B cell (primary cell): ENCODE measurements at regions not wholly inside any gene's neighbourhood (a gene's known extent, or its start where the extent isn't known, plus 50 kb on each side); places are given as distances from the start of the nearest gene placed in this dataset.

ENCODE experiments used
- ATAC-seq: fragments of 200-7000 bp; cut with Tn5 transposase; one replicate; pipeline ENCODE4 v1.10.0; 2021; ENCODE audit warnings: low read depth, mild to moderate bottlenecking, moderate number of reproducible peaks, moderate library complexity
- CTCF ChIA-PET: fragments of 350-600 bp; sonication (Branson Sonifier 250); formaldehyde crosslinking; loops from one replicate; lab custom pipeline; 2021; ENCODE audit warnings: antibody characterized with exemption, inconsistent platforms; lab: Charles Lee
- POLR2A ChIA-PET: fragments of 350-600 bp; sonication (Branson Sonifier 250); formaldehyde crosslinking; loops from one replicate; lab custom pipeline; 2021; ENCODE audit warnings: antibody characterized with exemption; lab: Charles Lee
- DNase-seq: peaks from one replicate; pipeline ENCODE4 v3.0.0; 2013
- H2AFZ ChIP-seq: 2 replicates; pipeline ENCODE4 v1.6.1; 2012; ENCODE audit warnings: mild to moderate bottlenecking, low read depth, low read length; ENCODE audit not compliant: insufficient read depth, poor library complexity, severe bottlenecking
- H3K27ac ChIP-seq, 2 donors: 1 replicate in 1 of 2; 2 replicates in 1 of 2; pipeline ENCODE4 v1.5.1; 2012 to 2013; ENCODE audit warnings: low read length in 2 of 2, mild to moderate bottlenecking in 2 of 2, moderate library complexity in 1 of 2
- H3K27me3 ChIP-seq, 4 experiments: fragments of 200-600 bp in 1 of 4; sonication (generic) in 1 of 4; replicated peaks in 1 of 4; 1 replicate in 2 of 4; 2 replicates in 2 of 4; pipeline versions ENCODE4 v1.6.1 to v1.7.0; 2013 to 2016; ENCODE audit warnings: low read length in 3 of 4, mild to moderate bottlenecking in 2 of 4, mixed read lengths in 1 of 4, moderate library complexity in 1 of 4; ENCODE audit not compliant: insufficient read depth in 4 of 4, control insufficient read depth in 3 of 4; ENCODE audit errors: control extremely low read depth in 1 of 4
- H3K36me3 ChIP-seq, 2 experiments: replicated peaks in 1 of 2; 1 replicate in 1 of 2; 2 replicates in 1 of 2; pipeline versions ENCODE4 v1.6.1 to v1.7.1; 2013; ENCODE audit warnings: low read length in 1 of 2; ENCODE audit not compliant: insufficient read depth in 2 of 2, control insufficient read depth in 1 of 2; ENCODE audit errors: control extremely low read depth in 1 of 2, extremely low read depth in 1 of 2
- H3K4me1 ChIP-seq, 2 donors: fragments of 200-600 bp in 1 of 2; sonication (generic) in 1 of 2; 1 replicate in 1 of 2; 2 replicates in 1 of 2; pipeline versions ENCODE4 v1.5.1 to v1.6.1; 2013 to 2017; ENCODE audit warnings: low read length in 2 of 2; ENCODE audit not compliant: control insufficient read depth in 2 of 2, insufficient read depth in 2 of 2
- H3K4me2 ChIP-seq: replicated peaks from 2 replicates; pipeline ENCODE3; 2012; ENCODE audit warnings: mild to moderate bottlenecking, low read depth, low read length; ENCODE audit not compliant: poor library complexity, severe bottlenecking
- H3K4me3 ChIP-seq, 5 experiments: fragments of 200-600 bp in 1 of 5; sonication (generic) in 1 of 5; 1 replicate in 3 of 5; 2 replicates in 2 of 5; pipeline versions ENCODE4 v1.5.1 to v1.7.0; 2011 to 2016; ENCODE audit warnings: low read length in 4 of 5, mild to moderate bottlenecking in 4 of 5, low read depth in 2 of 5, control low read depth in 1 of 5, moderate library complexity in 1 of 5; ENCODE audit not compliant: insufficient read depth in 1 of 5; ENCODE audit errors: control extremely low read depth in 1 of 5, extremely low read depth in 1 of 5
- H3K79me2 ChIP-seq: fragments of 200-600 bp; sonication (generic); one replicate; pipeline ENCODE4 v1.6.0; 2016; ENCODE audit warnings: low read length; ENCODE audit not compliant: control insufficient read depth, insufficient read depth
- H3K9ac ChIP-seq: fragments of 200-600 bp; sonication (generic); 2 replicates; pipeline ENCODE4 v1.6.1; 2017; ENCODE audit warnings: mild to moderate bottlenecking, low read length, moderate library complexity
- H3K9me3 ChIP-seq, 3 donors: one replicate each; pipeline versions ENCODE4 v1.6.1 to v1.7.1; 2013; ENCODE audit warnings: low read length in 2 of 3; ENCODE audit not compliant: control insufficient read depth in 2 of 3, insufficient read depth in 1 of 3; ENCODE audit errors: control extremely low read depth in 1 of 3
- H4K20me1 ChIP-seq: 2 replicates; pipeline ENCODE4 v1.6.0; 2012; ENCODE audit warnings: mild to moderate bottlenecking, low read length; ENCODE audit not compliant: insufficient read depth, control insufficient read depth, poor library complexity, severe bottlenecking
- H3K27ac Mint-ChIP-seq: one replicate; pipeline ENCODE4 v1.8.0; 2021; ENCODE audit warnings: mixed read lengths
- H3K27me3 Mint-ChIP-seq: one replicate; pipeline ENCODE4 v1.8.0; 2021; ENCODE audit warnings: mixed read lengths
- H3K4me1 Mint-ChIP-seq: one replicate; pipeline ENCODE4 v1.8.0; 2021; ENCODE audit warnings: mixed read lengths
- H3K4me3 Mint-ChIP-seq: one replicate; pipeline ENCODE4 v1.8.0; 2021; ENCODE audit warnings: mixed read lengths
- H3K9me3 Mint-ChIP-seq: one replicate; pipeline ENCODE4 v1.8.0; 2022; ENCODE audit warnings: mixed read lengths; ENCODE audit not compliant: insufficient read depth
- CTCF ChIP-seq: fragments of 200-600 bp; IDR thresholded peaks from one replicate; pipeline ENCODE4 v1.8.0; 2022; ENCODE audit warnings: antibody characterized with exemption, mild to moderate bottlenecking
- EZH2 ChIP-seq: IDR thresholded peaks from 2 replicates; pipeline ENCODE4 v1.6.1; 2012; ENCODE audit warnings: borderline replicate concordance, low read depth, mild to moderate bottlenecking, moderate library complexity, low read length; ENCODE audit not compliant: insufficient read depth, poor library complexity, severe bottlenecking
- WGBS: methylation state at CpG from one replicate; pipeline ENCODE4 v1.1.5; 2013; ENCODE audit warnings: missing lambda C conversion rate; ENCODE audit not compliant: insufficient coverage; 5-methylcytosine and 5-hydroxymethylcytosine counted together
- intact Hi-C: fragments of 100-400 bp; cut with micrococcal nuclease; formaldehyde crosslinking; loops from one replicate; pipeline ENCODE4 v1.10.0; 2022

- intact Hi-C loops = no loop called here
Measured at GRCh38 chr9:96079779-96080178, 204.3 kb downstream of the ERCC6L2 start.

GRCh38 chr9:96078897-96079490 lies 203.5 kb downstream of the ERCC6L2 start:
- ATAC-seq (no peak), DNase-seq (no peak)
- TF ChIP-seq EZH2 (no peak), CTCF (no peak)
- Histone ChIP-seq H3K27me3 (no peaks in the 10 kb centered on the region), H3K36me3 (no peaks in the 10 kb centered on the region), H3K4me1 (no peaks in the 10 kb centered on the region), H3K9me3 (no peaks in the 10 kb centered on the region), H3K79me2 (no peaks in the 10 kb centered on the region), H3K4me2 (no peak overlapping the region), H4K20me1 (no peaks in the 10 kb centered on the region), H3K27ac (no peak overlapping the region), H2AFZ (no peak overlapping the region), H3K4me3 (no peak overlapping the region), H3K9ac (no peak overlapping the region)
- peaks cover 8% of the 10 kb centered on the region for H3K27me3 Mint-ChIP-seq
- POLR2A ChIA-PET = no interaction called here
- no peaks in the 10 kb centered on the region for H3K9me3 Mint-ChIP-seq
- intact Hi-C loops = no loop called here
- CTCF ChIA-PET = no interaction called here
- no peak overlapping the region for H3K27ac Mint-ChIP-seq
- WGBS = 92% methylated on average over 2 of the region's 4 CpGs
- H3K4me1 Mint-ChIP-seq = no peaks in the 10 kb centered on the region
- no peak overlapping the region for H3K4me3 Mint-ChIP-seq

More at GRCh38 chr9:96079779-96080178, 204.3 kb downstream of the ERCC6L2 start:
- Mint-ChIP-seq H3K27ac (no peak overlapping the region), H3K9me3 (no peaks in the 10 kb centered on the region), H3K4me1 (no peaks in the 10 kb centered on the region), H3K27me3 (peaks cover 5% of the 10 kb centered on the region), H3K4me3 (no peak overlapping the region)
- ChIA-PET CTCF (no interaction called here), POLR2A (no interaction called here)
- ATAC-seq = no peak
- no peaks in the 10 kb centered on the region for H3K9me3 ChIP-seq
- H3K4me3 ChIP-seq = no peak overlapping the region
- no peaks in the 10 kb centered on the region for H3K79me2 ChIP-seq
- WGBS = 91% methylated on average over 6 of the region's 6 CpGs
- TF ChIP-seq CTCF (no peak), EZH2 (no peak)
- no peaks in the 10 kb centered on the region for H3K27me3 ChIP-seq
- no peak overlapping the region for H3K9ac ChIP-seq
- H3K27ac ChIP-seq = no peak overlapping the region
- no peaks in the 10 kb centered on the region for H3K36me3 ChIP-seq
- no peak for DNase-seq
- no peak overlapping the region for H3K4me2 ChIP-seq
- no peaks in the 10 kb centered on the region for H3K4me1 ChIP-seq
- no peaks in the 10 kb centered on the region for H4K20me1 ChIP-seq
- no peak overlapping the region for H2AFZ ChIP-seq
